HG03460 (cell line): ENCODE measurements at regions not wholly inside any gene's neighbourhood (a gene's known extent, or its start where the extent isn't known, plus 50 kb on each side); places are given as distances from the start of the nearest gene placed in this dataset.

Source experiments
- ATAC-seq: cut with Tn5 transposase; IDR thresholded peaks from one replicate; pipeline ENCODE4 v1.9.1; 2021; ENCODE audit not compliant: unreplicated experiment

DNA sequence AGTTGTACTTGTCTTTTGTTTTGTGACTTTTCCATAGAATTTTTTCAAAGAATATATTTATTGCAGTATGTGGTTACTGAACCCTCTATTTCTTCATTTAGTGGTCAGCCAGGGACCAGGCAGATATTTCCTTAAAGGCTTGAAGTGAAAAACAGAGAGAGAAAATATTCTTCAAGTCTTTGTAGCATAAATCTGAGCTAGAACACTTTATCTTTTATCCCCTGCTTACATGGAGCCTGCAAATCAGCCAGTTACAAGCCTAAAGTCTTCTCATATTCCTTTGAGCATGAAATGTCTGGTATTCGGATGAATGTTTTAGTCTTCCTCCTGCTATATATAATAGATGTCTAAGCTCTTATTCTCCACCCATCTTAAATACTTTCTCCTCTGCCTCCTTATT, 1557.5 kb upstream of the ACVR2A start:
- ATAC-seq, result no peak

DNA sequence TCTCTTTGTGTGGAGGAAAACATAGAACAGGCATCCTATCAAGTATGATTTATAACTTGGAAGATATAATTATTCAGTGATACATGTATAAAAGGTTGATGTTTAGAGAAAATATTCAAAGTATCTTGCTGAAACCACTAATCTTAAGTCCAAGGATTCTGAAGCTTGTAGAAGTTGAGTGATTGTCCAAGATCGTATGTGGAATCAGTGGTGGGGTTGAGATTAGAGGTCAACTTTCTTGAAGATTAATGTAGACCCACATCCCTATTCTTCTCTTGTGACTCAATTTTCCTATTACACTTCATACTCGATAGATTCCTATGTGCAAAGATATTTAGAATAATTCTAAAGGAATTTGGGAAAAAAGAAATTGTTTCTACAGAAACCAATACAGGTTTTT, 1565.9 kb upstream of the ACVR2A start:
- ATAC-seq, result no peak

DNA sequence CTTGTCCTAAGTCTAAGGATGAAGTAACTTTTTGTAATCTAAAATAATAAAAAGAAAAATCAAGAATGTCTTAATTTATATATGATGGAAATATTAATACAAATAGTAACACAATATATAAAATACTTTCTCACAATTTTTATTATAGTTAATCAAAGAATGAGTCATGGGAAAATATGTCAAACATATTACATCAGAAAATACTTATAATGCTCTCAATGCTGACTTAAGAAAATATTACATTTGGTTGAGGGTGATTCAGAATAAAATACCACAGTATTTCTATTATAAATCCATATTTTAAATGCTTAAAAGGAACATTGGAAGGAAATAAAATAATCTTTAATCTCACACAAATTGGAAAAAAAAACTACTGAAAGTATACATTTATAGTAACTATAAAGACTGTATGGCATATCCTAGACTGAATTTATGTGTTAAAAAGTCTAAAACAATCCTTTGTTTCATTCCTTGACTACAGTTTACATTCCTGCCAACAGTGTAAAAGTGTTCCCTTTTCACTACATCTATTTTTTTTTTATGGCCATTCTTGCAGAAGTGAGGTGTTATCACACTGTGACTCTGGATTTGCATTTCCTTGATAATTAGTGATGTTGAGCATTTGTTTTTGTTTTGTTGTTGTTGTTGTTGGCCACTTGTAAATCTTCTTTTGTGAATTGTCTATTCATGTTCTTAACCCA, 1573.5 kb upstream of the ACVR2A start:
- ATAC-seq, result no peak

DNA sequence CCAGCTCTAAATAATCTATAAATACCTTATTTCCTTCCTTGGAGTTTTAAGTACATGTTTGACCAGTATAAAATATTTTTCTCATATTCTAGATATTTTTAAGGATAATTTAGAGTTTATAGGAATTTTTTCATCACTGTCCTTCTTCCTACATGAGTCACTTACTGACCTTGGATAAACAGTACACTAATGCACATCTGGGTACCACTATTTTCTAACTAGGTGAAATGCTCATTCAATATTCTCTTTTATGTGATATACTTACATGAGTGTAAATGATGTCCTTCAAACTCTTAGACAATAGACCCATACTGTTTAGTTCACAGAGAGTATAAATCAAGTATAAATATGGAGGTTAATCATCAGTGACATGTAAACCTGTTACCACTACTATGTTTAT, 1574.2 kb upstream of the ACVR2A start:
- ATAC-seq, result no peak

DNA sequence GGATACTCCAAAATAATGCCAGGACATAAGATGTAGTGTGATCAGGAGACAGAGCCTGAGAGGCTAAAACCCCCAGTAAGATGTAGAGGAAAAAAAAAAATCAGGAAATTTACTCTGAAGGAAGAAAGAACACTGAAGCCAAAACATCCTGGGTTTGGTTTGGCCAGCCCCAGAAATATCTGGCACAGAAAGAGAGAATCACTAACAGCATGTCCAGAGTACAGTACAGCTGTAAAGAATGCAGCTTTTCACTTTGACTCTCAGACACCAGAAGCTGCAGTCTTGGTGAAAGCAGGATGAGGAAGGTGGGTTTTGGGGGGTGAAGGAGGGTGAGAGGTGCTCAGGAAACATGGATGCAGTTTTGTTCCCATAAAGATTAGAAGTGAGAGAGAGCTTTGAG, 1577.7 kb upstream of the ACVR2A start:
- no peak for ATAC-seq

DNA sequence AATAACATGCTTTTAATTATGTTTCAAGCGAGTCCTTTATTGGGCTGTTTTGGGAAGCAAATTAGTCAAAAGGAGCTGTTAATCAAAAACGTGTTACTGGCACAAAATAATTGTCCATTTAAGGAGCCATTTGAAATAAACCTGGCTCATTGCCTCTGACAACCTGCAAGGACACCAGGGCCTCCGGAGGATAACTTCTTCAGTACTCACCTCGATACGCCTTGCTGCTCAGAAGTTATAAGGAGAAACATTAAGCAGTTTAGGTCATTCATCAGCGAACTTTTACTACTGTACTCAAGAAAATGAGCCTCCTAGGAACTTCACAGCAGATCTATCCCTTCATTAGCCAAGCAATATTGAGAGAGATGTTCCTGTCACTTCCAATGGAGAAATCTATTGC, 1579.2 kb upstream of the ACVR2A start:
- ATAC-seq, result no peak

DNA sequence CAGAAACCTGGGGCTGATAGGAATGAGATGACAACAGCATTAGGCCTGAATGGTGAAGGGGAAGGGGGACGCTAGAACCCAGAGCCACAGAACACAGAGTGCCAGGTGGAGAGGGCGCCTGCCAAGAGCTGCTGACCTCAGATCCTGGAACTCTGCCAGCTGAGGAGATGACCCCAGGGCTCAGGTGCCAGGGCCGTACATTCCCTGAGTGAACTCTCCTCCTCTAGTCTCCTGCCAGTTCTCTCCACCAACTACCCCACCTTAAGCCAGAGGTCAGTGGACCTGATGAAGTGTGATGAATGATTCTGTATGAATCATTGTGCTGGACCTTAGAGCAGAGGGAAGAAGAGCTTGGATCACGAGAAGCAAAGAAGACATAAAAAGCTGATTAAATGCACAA, 1582.2 kb upstream of the ACVR2A start:
- no peak for ATAC-seq

DNA sequence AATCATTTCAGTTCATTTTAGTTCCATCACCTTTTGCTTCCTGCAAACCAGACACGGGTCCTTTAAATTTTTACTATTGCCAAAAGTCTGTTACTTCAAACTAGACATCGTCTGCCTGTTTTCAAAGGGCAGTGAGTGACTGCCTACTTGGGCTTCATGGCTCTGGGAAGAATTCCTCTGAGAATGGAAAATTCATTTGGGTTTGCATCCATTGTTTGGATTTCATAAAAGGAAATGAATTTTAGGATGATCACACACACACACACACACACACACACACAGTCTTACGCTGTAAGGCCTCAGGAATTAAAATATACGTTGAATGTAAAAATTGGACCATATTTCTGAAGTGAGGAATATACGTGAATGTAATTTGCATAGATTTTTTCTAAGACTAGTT, 1584.3 kb upstream of the ACVR2A start:
- no peak for ATAC-seq

DNA sequence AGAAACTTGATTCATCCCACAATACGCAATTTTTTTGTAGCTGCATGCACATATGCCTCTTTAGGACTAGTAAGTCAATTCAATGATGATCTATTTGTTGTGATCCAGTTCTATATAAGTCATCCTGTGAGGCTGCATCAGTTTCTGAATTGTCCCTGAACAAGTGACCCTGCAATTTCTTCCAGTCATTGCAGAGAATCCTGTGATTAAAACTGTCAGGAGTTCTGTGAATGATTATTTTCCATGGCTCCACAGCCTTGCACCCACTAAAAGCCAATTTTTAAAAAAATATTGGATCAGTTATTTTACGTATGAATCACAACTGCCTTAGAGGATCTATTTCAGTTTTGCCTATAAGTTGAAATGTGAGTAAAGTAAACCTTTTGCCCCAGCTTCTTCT, 1585.0 kb upstream of the ACVR2A start:
- no peak for ATAC-seq

DNA sequence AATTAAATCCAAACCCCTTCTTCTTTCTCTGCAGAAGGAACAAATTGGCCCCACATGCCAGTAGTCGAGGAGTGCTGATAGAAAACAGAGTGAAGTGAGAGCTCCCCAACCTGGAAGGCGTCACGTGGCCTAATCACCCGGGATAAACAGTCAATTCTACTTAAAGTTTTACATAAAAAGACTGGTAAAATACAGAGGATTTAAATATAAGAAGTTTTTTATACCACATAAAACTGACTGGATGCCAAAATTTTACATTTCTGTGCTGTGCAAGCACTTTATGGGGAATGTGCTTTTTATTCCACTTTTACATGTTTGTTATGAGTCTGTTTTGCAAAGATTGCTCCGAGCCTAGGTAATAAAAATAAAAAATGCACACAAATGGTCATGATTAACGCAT, 1586.8 kb upstream of the ACVR2A start:
- no peak for ATAC-seq

DNA sequence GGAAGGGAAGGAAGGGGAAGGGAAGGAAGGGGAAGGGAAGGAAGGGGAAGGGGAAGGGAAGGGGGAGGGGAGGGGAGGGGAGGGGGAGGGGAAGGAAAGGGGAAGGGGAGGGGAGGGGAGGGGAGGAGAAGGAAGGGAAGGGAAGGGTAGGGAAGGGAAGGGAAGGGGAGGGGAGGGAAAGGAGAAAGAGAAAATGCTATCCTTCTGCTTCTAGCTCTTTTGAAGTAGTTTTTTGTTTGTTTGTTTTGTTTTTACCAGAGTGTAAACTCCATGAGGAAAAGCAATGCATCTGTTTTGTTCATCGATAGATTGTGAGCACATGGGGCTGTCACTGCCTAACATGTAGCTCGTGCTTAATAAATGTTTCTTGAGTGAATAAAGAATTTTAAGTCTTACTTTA, 1592.7 kb upstream of the ACVR2A start:
- ATAC-seq, result no peak

DNA sequence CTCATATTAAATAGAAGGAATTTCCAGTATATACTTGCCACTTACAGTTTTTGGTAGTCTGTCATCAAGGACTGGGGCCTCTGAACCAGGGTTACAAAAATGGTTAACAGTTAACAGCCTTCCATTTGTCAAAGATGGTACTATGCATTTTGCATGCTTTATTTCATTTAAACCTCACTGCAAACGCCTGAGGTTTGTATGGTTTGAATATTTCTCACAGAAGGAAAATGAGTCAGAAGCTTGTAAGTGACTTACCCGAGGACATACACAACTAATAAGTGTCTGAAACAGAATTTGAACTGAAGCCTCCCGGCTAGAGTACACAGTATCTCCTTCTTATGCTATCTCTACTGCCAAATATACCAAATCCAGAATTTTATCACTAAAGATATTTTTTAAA, 1593.5 kb upstream of the ACVR2A start:
- no peak for ATAC-seq

DNA sequence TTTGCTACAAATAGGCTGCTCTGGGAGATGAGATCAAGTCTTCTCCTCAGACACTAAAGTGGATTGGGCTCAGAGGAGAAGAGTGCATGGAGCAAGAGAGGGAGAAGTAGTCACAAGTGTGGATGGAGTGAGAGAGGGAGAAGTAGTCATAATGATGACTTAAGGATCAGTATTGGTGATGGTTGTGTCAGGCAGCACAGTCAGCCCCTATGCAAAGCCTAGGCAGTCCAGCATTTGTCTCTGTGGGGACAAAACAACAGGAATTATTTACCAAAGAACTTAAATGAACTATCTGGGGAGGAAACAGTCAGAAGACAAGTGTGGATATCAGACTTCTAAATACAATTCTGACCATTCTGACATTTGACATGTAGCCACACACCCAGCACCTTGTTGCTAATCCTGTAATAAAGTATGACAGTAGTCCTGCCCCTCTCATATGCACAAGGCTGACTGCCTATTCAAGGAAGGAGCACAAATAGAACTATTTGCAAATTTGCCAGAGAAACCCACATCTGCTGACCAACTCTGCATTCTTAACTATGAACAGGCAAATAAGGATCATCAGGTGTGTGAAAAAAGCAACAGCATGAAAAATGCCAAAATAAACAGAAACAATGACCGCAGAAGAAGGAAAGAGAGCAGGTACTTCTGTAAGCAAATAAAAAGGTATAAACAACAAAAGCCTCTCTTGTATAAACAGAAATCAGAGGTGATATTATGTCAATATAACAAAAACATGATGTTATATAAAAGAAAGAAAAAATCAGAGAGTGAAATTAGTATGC, 1597.9 kb upstream of the ACVR2A start:
- ATAC-seq, result no peak

DNA sequence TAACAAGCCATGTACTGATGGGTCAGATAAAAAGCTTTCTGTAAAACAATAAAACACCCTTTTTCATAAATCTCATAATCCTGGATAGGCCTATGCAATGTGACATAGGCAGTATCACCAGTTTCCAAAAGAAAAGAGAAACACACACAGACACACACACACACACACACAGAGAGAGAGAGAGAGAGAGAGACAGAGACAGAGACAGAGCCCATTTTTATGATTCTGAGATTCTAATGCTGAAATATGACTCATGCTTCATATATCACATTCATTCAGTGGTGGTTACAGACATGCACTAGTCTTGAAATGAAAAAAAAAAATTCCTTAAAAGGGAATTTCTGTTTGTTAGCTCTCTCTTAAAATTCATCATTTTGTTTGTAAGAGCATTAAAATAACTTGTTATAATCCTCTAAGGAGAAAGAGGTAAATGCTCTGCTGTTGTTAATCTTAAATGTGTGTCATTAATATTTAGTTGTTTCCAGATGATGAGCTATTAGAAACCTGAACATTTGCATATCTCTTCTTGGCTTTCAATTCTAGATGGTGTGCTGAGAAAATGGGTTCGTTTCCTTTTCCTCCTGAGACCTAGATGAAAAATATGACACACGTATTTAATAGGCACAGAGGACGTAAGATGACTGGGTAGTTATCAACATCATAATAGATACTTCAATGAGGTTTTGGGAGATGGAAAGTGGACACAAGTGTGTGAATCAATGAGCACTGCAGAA, 1598.7 kb upstream of the ACVR2A start:
- no peak for ATAC-seq

DNA sequence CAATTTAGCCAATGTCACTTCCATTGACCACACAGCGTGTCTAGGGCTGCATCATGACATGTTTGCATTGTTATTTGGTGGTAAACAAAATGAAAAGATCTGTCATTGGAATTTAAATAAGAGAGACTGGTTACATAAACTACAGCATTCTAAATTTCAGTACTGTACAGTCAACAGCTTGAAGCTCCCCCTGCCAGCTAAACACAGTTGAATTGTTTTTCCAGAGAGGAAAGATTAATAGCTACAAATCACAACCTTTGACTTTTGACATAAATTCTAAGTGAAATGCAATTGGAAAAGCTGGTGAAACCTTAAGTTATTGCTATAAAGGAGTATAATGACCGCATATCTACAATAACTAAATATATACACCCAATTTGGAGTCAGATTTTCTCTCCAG, 1600.0 kb upstream of the ACVR2A start:
- no peak for ATAC-seq

DNA sequence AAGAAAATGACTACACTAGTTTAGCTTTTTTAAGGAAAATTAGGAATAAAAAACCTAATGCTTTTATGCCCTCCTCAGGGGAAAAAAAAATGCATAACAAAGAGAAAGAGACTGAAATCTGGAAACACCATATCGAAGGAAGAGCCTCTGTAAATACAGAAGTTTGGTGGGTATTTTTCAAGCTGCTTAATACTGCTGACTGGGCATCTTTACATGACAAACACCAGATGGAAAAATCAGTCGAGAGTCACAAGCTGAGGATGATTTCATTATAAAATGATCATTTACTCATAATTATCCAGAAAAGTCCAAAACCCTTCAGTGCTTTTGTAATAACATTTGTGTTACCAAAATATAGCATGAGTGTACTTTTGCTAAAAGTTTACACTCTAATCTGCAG, 1600.7 kb upstream of the ACVR2A start:
- no peak for ATAC-seq

DNA sequence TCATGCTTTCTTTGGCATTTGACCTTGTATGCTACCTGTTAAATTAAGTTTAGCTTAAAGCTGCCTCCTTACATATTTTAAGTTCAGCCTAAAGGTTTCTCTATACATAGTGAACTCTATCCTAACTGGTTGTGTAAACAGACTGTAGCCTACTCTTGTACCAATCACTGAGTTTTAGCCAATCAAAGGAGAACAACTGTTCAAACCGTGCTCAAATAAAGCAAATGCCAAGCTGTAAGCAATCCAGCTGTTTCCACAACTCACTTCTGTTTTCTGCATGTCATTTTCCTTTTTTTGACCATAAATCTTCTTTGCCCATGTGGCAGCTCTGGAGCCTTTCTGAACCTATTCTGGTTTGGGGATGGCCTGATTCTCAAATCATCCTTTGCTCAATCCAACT, 1603.8 kb upstream of the ACVR2A start:
- no peak for ATAC-seq

DNA sequence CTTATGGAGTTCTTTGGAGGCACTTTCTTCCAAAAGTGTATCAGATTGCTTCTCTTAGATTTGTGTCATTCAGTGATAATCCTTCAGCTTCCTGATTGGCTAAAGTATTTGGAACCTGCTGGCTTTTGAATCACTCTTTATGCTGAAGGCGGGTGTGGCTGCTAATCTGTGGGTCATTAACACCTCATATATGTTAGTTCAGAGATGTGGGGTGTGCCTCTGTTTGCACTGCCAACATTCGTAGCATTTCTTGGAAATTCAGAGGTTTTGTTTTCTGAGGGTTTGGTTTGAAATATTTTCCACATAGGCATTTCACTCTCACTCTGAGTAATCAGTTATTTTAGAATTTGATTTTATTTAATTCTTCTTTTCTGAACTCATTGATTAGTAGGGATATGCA, 1604.4 kb upstream of the ACVR2A start:
- no peak for ATAC-seq

DNA sequence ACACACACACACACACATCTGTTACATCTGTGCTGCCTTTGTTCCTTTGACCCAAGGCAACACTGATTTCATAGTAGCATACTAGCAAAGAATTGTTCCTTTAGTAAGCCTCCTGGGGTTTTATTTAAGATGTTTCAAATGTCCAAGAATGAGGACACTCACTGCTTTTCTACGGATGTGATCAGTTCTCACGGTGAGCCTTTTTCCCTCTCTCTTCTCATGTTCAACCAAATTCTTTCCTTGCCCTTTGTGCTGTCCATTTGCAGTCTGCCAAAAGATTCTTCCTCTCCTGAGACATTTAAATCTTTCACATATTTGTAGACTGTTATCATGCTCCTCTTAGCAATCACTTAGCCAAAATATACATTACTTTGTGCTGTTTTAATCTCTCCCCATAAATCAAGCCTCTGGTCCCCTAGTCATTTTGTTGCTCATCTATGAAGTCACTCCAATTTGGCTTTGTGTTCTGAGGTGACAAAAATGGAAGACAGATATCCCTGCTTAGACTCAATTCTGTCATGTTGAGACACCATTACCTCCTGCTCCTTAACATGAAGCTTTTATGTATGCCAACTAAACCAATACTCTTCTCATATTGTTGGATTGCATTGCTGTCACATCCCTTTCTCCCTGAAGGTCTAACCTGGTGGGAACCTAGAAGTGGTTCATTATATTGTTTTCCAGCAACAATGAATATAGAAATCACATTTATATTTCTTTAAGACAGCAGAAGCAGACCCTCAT, 1605.3 kb upstream of the ACVR2A start:
- no peak for ATAC-seq

DNA sequence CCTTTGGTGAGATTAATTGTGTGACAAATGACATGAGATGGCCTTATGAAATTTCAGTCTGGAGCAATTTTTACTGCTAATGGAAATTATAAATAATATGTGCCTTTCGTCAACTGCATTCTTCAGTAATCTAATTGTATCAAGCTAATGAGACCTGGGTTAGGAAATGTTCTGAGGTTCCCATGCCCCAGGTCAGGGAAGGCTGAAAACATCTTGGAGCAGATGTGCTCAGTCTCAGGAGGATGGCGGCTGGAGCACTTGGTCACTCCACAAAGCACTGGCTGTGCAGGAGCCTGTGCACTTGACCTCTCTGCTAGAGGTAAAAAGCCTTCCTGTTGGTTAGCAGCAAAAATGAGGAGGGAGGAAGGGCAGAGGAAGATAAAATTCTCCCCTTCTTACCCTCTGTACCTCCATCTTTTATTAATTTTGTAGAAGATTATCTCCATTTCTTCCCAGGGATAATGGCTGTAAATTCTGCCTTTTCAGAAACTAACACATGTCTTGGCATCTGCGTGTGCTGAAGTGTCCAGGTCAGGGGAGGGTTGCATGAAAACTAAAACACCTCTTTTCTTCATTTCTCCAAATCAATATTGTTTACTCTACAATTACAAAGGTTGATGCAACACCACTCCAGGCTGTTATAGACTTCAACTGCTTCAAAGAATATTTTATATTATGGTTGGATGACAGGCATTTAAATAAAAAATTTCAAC, 1606.4 kb upstream of the ACVR2A start:
- ATAC-seq, result no peak

DNA sequence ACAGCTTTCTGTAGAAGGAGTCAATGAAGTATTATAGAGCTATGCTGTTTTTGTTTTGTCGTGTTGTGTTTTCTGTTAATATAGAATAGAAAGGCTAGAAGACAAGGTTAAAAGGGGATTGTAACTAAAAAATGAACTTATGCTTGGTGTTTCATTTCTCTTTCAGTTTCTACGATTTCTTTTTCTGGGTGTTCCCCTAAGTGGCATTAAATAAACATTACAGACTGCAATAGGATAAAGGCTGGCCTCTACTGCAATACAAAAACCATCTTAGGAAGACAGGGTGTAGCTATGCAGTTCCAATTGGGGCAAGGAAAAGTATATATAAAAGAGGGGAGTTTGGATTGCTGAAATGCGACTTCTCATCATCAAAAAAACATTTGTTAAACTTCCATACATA, 1609.7 kb upstream of the ACVR2A start:
- no peak for ATAC-seq
